Sigmoid colon (tissue), 6 donors: ENCODE measurements at regions not wholly inside any gene's neighbourhood (a gene's known extent, or its start where the extent isn't known, plus 50 kb on each side); places are given as distances from the start of the nearest gene placed in this dataset.

Experiments used
- DNase-seq: peaks from one replicate; pipeline ENCODE4 v3.0.0-alpha.2; 2019
- H3K27ac ChIP-seq, 4 donors: fragments of 200-600 bp; sonication (generic); one replicate each; pipeline ENCODE4 v1.5.1; 2016 to 2019; ENCODE audit warnings: mild to moderate bottlenecking in 1 of 4
- H3K27me3 ChIP-seq, 3 donors: fragments of 200-600 bp; sonication (generic); one replicate each; pipeline ENCODE4 v1.5.1; 2019; ENCODE audit warnings: mild to moderate bottlenecking in 1 of 3
- H3K36me3 ChIP-seq, 4 donors: fragments of 200-600 bp; sonication (generic); one replicate each; pipeline ENCODE4 v1.5.1; 2016 to 2019
- H3K4me1 ChIP-seq, 4 donors: fragments of 200-600 bp; sonication (generic); one replicate each; pipeline ENCODE4 v1.5.1; 2017 to 2019
- H3K4me3 ChIP-seq, 4 donors: fragments of 200-600 bp; sonication (generic); one replicate each; pipeline ENCODE4 v1.5.1; 2017 to 2019; ENCODE audit warnings: mild to moderate bottlenecking in 2 of 4, moderate library complexity in 1 of 4
- H3K9me3 ChIP-seq, 4 donors: fragments of 200-600 bp in 3 of 4; sonication (generic) in 3 of 4; one replicate each; pipeline versions ENCODE4 v1.5.1 to v1.6.1; 2013 to 2019
- EP300 ChIP-seq, 4 donors: sonication (generic); formaldehyde crosslinking; IDR thresholded peaks; one replicate each; pipeline ENCODE4 v1.6.1; 2017; ENCODE audit warnings: antibody characterized with exemption in 4 of 4
- POLR2A ChIP-seq, 2 donors: fragments of 450-650 bp; IDR thresholded peaks; one replicate each; pipeline ENCODE4 v1.6.1; 2016; ENCODE audit warnings: antibody characterized with exemption in 2 of 2, mild to moderate bottlenecking in 2 of 2, moderate library complexity in 2 of 2
- POLR2AphosphoS5 ChIP-seq, 4 donors: sonication (generic); formaldehyde crosslinking; IDR thresholded peaks; one replicate each; pipeline ENCODE4 v1.6.1; 2017; ENCODE audit warnings: antibody characterized with exemption in 4 of 4
- whole genome bisulfite sequencing, 2 donors: extraction: QIAGEN DNeasy Blood & Tissue Kit; methylation state at CpG; one replicate each; pipeline ENCODE4 v1.1.7; 2013; 5-methylcytosine and 5-hydroxymethylcytosine counted together
- intact Hi-C: fragments of 100-400 bp; cut with DNase I; formaldehyde crosslinking; loops from one replicate; pipeline ENCODE4 v1.15.1; 2023
- TF ChIP-seq, protein P1 (sequence below), 4 experiments: fragments of 450-650 bp in 3 of 4; fragments of 200-600 bp in 1 of 4; IDR thresholded peaks; one replicate each; pipeline ENCODE4 v1.5.1; 2016 to 2019; ENCODE audit warnings: antibody characterized with exemption in 4 of 4, mild to moderate bottlenecking in 3 of 4, moderate library complexity in 2 of 4
- donor health status: healthy with polysubstance abuse.
- donor health status: healthy.

DNA sequence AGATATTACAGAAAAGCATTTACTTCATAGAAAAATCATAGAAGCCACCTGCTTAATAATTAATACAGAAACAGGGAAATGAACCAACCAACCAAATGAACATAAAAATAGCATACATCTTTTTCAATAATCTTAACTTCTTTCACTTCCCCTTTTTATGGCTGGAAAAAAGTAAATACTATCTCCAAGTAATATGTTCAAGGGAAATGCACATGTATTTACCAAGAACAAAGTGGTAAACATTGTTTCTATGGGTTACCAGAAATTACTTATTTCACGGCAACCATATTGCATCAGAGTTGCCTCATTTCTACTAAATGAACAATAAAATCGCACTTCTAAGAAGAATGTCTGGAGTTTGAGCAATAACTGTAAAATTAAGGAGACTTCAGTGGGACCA lies 321.3 kb downstream of the TMA16 start:
- no peak for TF ChIP-seq POLR2AphosphoS5 (IDR thresholded peaks at IDR 0.05)
- TF ChIP-seq EP300 (IDR thresholded peaks at IDR 0.05) = no peak
- TF ChIP-seq, protein P1, sequence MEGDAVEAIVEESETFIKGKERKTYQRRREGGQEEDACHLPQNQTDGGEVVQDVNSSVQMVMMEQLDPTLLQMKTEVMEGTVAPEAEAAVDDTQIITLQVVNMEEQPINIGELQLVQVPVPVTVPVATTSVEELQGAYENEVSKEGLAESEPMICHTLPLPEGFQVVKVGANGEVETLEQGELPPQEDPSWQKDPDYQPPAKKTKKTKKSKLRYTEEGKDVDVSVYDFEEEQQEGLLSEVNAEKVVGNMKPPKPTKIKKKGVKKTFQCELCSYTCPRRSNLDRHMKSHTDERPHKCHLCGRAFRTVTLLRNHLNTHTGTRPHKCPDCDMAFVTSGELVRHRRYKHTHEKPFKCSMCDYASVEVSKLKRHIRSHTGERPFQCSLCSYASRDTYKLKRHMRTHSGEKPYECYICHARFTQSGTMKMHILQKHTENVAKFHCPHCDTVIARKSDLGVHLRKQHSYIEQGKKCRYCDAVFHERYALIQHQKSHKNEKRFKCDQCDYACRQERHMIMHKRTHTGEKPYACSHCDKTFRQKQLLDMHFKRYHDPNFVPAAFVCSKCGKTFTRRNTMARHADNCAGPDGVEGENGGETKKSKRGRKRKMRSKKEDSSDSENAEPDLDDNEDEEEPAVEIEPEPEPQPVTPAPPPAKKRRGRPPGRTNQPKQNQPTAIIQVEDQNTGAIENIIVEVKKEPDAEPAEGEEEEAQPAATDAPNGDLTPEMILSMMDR (IDR thresholded peaks at IDR 0.05) = no peak
- TF ChIP-seq POLR2A (IDR thresholded peaks at IDR 0.05) = no peak
- H3K9me3 ChIP-seq = no peaks in the 10 kb centered on the region
- no peaks in the 10 kb centered on the region for H3K27me3 ChIP-seq
- no peak overlapping the region for H3K27ac ChIP-seq
- intact Hi-C loops = no loop called here
- H3K4me3 ChIP-seq = no peak overlapping the region
- no peaks in the 10 kb centered on the region for H3K36me3 ChIP-seq
- DNase-seq = no peak
- 46 to 64% methylated on average over 2 of the region's 2 CpGs for WGBS, 2 donors
- H3K4me1 ChIP-seq = no peaks in the 10 kb centered on the region

DNA sequence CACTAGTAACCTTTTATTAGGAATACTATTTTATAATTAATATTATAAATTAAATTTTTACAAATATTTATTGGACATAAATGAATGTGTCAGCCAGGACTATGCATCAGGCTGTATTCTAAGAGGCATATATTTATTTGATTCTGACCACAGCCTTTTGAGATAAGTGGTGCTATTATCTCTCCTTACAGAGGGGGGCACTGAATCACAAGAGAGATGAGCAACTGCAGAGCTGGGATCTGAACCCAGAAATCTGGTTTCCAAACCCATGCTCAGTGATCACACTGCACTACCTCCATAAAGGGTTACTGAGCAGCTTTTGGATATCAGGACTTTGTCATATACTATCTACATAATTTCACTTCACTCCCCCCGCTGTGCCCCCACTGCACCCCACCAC lies 322.0 kb downstream of the TMA16 start:
- intact Hi-C loops = no loop called here
- Histone ChIP-seq H3K27ac (no peak overlapping the region), H3K4me3 (no peak overlapping the region), H3K36me3 (no peaks in the 10 kb centered on the region), H3K4me1 (no peaks in the 10 kb centered on the region), H3K9me3 (no peaks in the 10 kb centered on the region), H3K27me3 (no peaks in the 10 kb centered on the region)
- no peak for DNase-seq
- WGBS, 2 donors = 86 to 90% methylated on average over 1 of the region's 1 CpG
- TF ChIP-seq, protein P1 (IDR thresholded peaks at IDR 0.05) = no peak
- TF ChIP-seq EP300 (IDR thresholded peaks at IDR 0.05) (no peak), POLR2AphosphoS5 (IDR thresholded peaks at IDR 0.05) (no peak), POLR2A (IDR thresholded peaks at IDR 0.05) (no peak)

DNA sequence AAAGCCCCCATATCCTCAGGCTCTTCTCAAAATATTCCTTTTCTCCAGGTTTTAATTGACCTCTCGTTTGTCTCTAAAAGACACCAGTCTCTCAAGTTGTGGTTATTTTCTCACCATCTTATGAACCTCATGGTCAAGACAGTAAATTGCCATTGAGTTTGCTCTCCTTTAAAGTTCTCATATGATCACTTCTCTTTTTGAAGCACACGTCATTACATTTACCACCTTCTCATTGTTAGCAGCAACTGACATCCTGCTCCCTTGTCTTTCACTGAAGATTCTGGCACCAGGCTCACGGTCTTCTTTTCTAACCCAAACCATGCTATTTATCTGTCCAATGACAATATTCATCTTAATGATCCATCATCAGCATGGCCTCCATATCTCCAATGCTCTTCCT lies 324.2 kb downstream of the TMA16 start:
- no peaks in the 10 kb centered on the region for H3K36me3 ChIP-seq
- no peak for DNase-seq
- H3K4me1 ChIP-seq = no peaks in the 10 kb centered on the region
- 71 to 76% methylated on average over 3 of the region's 3 CpGs for WGBS, 2 donors
- intact Hi-C loops = no loop called here
- H3K9me3 ChIP-seq = no peaks in the 10 kb centered on the region
- no peak overlapping the region for H3K27ac ChIP-seq
- H3K4me3 ChIP-seq = no peak overlapping the region
- TF ChIP-seq POLR2A (IDR thresholded peaks at IDR 0.05) (no peak), POLR2AphosphoS5 (IDR thresholded peaks at IDR 0.05) (no peak), EP300 (IDR thresholded peaks at IDR 0.05) (no peak)
- TF ChIP-seq, protein P1 (IDR thresholded peaks at IDR 0.05) = no peak
- no peaks in the 10 kb centered on the region for H3K27me3 ChIP-seq

DNA sequence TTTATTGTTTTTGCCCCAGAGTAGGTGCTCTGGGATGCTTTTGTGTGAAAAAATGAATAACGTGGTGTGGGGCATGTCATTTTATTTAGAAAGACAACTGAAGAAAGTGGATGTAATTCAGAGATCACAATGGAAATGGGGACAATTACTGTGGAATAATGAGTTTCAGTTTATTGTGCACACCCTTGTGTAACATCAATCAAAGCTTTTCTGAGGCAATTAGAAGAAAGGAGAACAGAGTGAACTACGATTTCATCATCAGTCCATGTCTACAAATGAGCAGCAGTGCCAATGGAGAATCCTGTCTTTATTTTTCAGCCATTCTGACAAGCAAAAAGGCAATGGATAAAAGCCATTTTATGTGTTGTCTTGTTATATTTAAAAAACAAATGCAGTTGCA lies 339.2 kb downstream of the TMA16 start:
- H3K36me3 ChIP-seq = no peaks in the 10 kb centered on the region
- intact Hi-C loops = no loop called here
- TF ChIP-seq POLR2AphosphoS5 (IDR thresholded peaks at IDR 0.05) (no peak), EP300 (IDR thresholded peaks at IDR 0.05) (no peak), POLR2A (IDR thresholded peaks at IDR 0.05) (no peak)
- TF ChIP-seq, protein P1 (IDR thresholded peaks at IDR 0.05) = no peak
- H3K27me3 ChIP-seq = no peaks in the 10 kb centered on the region
- DNase-seq = no peak
- no peaks in the 10 kb centered on the region for H3K4me1 ChIP-seq
- no peak overlapping the region for H3K4me3 ChIP-seq
- no peaks in the 10 kb centered on the region for H3K9me3 ChIP-seq
- no peak overlapping the region for H3K27ac ChIP-seq
- WGBS, 2 donors = 48 to 62% methylated on average over 2 of the region's 2 CpGs

- Histone ChIP-seq H3K9me3 (no peaks in the 10 kb centered on the region), H3K36me3 (no peaks in the 10 kb centered on the region), H3K4me1 (no peaks in the 10 kb centered on the region), H3K27ac (no peak overlapping the region), H3K27me3 (no peaks in the 10 kb centered on the region), H3K4me3 (no peak overlapping the region)
- intact Hi-C loops = no loop called here
- 85 to 88% methylated on average over 3 of the region's 3 CpGs for WGBS, 2 donors
- TF ChIP-seq EP300 (IDR thresholded peaks at IDR 0.05) = no peak
- TF ChIP-seq, protein P1 (IDR thresholded peaks at IDR 0.05) = no peak
- TF ChIP-seq POLR2A (IDR thresholded peaks at IDR 0.05) = no peak
- no peak for TF ChIP-seq POLR2AphosphoS5 (IDR thresholded peaks at IDR 0.05)
- no peak for DNase-seq
Measured at GRCh38 chr4:163846008-163846407, 351.5 kb downstream of the TMA16 start.
